Stimulated activated naive CD8-positive, alpha-beta T cell treated with anti-CD3 and anti-CD28 coated beads, Interleukin-15, amount 100 ng/mL, for 72 hours (primary cell): ENCODE measurements at regions not wholly inside any gene's neighbourhood (a gene's known extent, or its start where the extent isn't known, plus 50 kb on each side); places are given as distances from the start of the nearest gene placed in this dataset.

Experiments used
- ATAC-seq: fragments of 150-1000 bp; cut with Tn5 transposase; 2 replicates; pipeline ENCODE4 v1.10.0; 2021; ENCODE audit warnings: mild to moderate bottlenecking, moderate library complexity
- DNase-seq, 2 donors: peaks; one replicate each; pipeline ENCODE4 v3.0.0; 2021 to 2022
- H3K27ac Mint-ChIP-seq, 2 donors: one replicate each; pipeline ENCODE4 v1.8.0; 2022; ENCODE audit warnings: mild to moderate bottlenecking in 2 of 2, mixed read lengths in 2 of 2, moderate library complexity in 2 of 2
- H3K27me3 Mint-ChIP-seq: one replicate; pipeline ENCODE4 v1.8.0; 2022; ENCODE audit warnings: mixed read lengths
- H3K4me1 Mint-ChIP-seq: one replicate; pipeline ENCODE4 v1.8.0; 2022; ENCODE audit warnings: mild to moderate bottlenecking, mixed read lengths
- H3K4me3 Mint-ChIP-seq, 2 donors: one replicate each; pipeline ENCODE4 v1.8.0; 2022; ENCODE audit warnings: mild to moderate bottlenecking in 2 of 2, mixed read lengths in 2 of 2, moderate library complexity in 1 of 2
- H3K9me3 Mint-ChIP-seq, 2 donors: one replicate each; pipeline ENCODE4 v1.8.0; 2022; ENCODE audit warnings: mixed read lengths in 2 of 2

- Mint-ChIP-seq H3K27ac (no peak overlapping the region), H3K9me3 (peaks cover 0 to 10% of the 10 kb centered on the region in 2 donors), H3K4me1 (no peaks in the 10 kb centered on the region), H3K27me3 (peaks cover 20% of the 10 kb centered on the region), H3K4me3 (no peak overlapping the region)
- no peak for ATAC-seq
- no peak for DNase-seq
Measured at GRCh38 chr4:119729835-119730670, 101.4 kb upstream of the PDE5A start.

DNA sequence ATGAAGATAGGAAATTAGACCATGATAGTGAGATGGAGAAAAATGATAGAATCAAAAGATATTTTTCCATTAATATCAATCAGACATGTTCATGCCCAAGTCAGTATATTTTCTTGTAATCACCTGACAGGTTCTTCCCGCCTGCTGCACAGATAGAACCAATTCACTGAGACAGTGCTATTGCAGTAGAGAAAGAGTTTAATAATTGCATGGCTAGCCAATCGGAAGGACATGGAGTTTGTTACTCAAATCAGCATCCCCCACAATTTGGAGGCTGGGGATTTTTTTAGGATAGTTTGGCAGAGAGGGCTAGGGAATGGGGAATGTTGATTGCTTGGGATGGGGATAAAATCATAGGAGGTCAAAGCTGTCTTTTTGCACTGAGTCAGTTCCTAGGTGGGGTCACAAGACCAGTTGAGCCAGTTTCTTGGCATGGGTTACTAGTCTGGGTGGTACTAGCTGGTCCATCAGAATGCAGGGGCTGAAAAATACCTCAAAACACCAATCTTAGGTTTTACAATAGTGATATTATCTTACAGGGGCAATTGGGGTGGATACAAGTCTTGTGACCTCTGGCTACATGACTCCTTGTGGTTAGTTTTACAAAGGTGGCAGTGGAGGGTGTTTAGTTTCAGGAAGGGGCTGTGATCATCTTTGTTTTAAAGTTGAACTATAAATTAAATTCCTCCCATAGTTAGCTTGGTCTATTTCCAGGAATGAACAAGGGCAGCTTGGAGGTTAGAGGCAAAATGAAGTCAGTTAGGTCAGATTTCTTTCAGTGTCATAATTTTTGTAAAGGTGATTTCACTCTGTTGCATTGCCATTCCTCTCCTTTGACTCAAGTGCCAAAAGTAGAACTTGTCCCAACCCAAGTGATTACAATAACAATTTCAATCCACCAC, 100.3 kb upstream of the PDE5A start:
- no peak for ATAC-seq
- no peaks in the 10 kb centered on the region for H3K4me1 Mint-ChIP-seq
- no peak for DNase-seq
- no peak overlapping the region for H3K27ac Mint-ChIP-seq
- H3K4me3 Mint-ChIP-seq, result no peak overlapping the region
- H3K27me3 Mint-ChIP-seq, result peaks cover 9% of the 10 kb centered on the region
- peaks cover 0 to 10% of the 10 kb centered on the region in 2 donors for H3K9me3 Mint-ChIP-seq

DNA sequence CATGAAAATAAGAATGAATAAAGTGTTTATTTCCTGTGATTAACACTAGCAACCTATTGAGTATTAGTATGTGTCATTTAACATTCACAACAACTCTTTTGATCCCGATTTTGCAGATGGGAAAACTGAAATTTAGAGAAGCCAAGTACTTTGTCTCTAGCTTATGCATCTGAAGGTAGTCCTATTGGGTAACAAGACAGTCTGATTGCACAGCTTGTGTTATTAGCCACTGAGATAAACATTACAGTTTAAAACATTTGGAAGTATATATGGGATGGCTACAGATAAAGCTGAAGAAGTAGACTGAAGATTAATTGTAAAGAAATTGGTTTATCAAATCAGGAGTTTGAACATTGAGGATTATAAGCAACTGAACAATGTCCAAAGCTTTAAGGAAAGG, 99.6 kb upstream of the PDE5A start:
- Mint-ChIP-seq H3K27me3 (peaks cover 6% of the 10 kb centered on the region), H3K4me3 (no peak overlapping the region), H3K27ac (no peak overlapping the region)

DNA sequence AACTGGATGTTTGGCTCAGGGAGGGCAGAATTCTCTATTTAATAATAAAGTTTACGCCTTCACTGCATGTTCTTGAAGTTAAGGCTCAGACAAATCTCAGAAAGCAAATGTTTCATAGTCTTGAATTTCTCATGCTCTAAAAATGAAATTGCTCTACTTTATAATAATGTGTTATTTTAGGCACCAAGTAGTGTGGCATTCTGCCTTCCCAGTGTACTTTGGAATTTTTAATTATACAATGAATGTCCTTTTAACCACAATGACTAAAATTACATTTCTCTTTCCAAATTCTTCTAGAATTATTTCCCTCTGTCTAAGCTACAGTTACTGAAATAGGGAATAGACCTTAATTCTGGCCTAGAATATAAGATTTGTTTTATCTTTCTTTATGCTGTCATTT, 97.9 kb upstream of the PDE5A start:
- no peaks in the 10 kb centered on the region for H3K4me1 Mint-ChIP-seq
- no peak for ATAC-seq
- peaks cover 6% of the 10 kb centered on the region for H3K27me3 Mint-ChIP-seq
- H3K27ac Mint-ChIP-seq, result no peak overlapping the region
- peaks cover 0 to 10% of the 10 kb centered on the region in 2 donors for H3K9me3 Mint-ChIP-seq
- no peak for DNase-seq
- no peak overlapping the region for H3K4me3 Mint-ChIP-seq

More for the DNA sequence above, 99.6 kb upstream of the PDE5A start:
- no peak for DNase-seq
- no peak for ATAC-seq
- Mint-ChIP-seq H3K9me3 (peaks cover 0 to 10% of the 10 kb centered on the region in 2 donors), H3K4me1 (no peaks in the 10 kb centered on the region)

DNA sequence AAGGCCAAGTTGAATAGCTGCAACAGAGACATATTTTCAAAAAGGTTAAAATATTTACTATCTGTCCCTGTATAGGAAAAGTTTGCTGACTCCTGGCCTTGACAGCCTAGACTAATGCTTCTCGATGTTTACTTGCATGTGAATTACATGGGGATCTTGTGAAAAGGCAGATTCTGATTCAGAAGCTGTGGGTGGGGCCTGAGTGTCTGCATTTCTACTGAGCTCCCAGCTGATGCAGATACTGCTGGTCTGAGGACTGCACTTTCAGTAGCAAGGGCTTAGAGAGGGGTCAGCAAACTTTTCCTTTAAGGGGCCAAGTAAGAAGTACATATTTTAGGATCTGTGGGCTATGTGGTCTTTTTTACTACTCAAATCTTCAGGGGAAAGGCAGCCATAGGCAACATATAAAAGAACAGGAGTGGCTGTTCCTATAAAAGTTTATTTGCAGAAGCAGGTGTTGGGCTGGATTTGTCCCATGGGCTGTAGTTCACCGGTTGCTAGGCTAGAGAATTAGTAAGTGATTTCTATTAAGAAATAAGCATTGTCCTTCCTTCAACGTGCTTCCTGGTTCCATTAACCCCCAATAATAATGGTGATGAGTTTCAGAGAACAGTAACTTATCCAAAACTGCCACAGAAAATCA, 97.2 kb upstream of the PDE5A start:
- no peaks in the 10 kb centered on the region for H3K4me1 Mint-ChIP-seq
- ATAC-seq (no peak), DNase-seq (no peak)
- H3K4me3 Mint-ChIP-seq, result no peak overlapping the region
- H3K9me3 Mint-ChIP-seq, result peaks cover 0 to 10% of the 10 kb centered on the region in 2 donors
- H3K27ac Mint-ChIP-seq, result no peak overlapping the region
- peaks cover 6% of the 10 kb centered on the region for H3K27me3 Mint-ChIP-seq

DNA sequence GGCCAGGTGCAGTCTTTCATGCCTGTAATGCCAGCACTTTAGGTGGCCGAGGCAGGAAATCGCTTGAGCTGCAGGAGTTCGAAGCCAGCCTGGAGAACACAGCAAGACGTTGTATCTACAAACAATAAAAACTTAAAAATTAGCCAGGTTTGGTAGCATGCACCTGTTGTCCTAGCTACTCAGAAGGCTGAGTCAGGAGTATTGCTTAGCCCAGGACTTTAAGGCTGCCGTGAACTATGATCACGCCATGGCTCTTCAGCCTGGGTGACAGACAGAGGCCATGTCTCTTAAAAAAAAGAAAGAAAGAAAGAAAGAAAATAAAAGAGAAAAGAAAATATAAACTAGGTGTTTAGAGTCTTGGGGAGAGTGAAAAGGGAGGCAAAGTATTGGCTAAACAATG, 96.4 kb upstream of the PDE5A start:
- no peak for DNase-seq
- Mint-ChIP-seq H3K4me3 (no peak overlapping the region), H3K27ac (no peak overlapping the region), H3K4me1 (no peaks in the 10 kb centered on the region), H3K9me3 (peaks cover 0 to 18% of the 10 kb centered on the region in 2 donors), H3K27me3 (peaks cover 6% of the 10 kb centered on the region)
- no peak for ATAC-seq

DNA sequence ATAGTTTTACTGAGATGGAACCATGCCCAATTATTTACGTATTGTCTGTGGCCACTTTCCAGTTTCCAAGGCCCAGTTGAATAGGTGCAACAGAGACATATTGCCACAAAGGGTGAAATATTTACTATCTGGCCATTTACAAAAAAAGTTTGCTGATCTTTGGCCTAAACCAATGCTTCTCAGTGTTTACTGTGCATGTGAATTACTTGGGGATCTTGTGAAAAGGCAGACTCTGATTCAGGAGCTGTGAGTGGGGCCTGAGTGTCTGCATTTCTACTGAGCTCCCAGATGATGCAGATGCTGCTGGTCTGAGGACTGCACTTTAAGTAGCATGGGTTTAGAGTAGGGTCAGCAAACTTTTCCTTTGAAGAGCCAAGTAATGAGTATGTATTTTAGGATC, 94.1 kb upstream of the PDE5A start:
- Mint-ChIP-seq H3K4me3 (no peak overlapping the region), H3K27me3 (no peaks in the 10 kb centered on the region), H3K4me1 (no peaks in the 10 kb centered on the region), H3K27ac (no peak overlapping the region), H3K9me3 (peaks cover 12 to 29% of the 10 kb centered on the region in 2 donors)
- DNase-seq (no peak), ATAC-seq (no peak)

DNA sequence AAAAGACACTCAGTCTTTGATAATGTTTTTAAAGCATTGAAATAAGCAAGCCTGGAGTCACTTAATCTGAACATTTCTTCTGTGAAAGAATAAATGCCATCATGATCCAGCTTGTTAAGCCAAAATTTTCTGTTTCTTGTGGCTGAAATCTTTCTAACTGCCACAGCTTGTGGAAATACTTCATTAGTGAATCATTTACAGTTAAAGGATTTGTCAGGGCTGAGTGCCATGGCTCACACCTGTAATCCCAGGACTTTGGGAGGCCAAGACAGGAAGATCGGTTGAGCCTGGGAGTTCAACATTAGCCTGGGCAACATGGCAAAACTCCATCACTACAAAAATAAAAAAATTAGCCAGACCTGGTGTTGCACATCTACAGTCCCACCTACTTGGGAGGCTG, 93.3 kb upstream of the PDE5A start:
- no peak overlapping the region for H3K4me3 Mint-ChIP-seq
- no peak for ATAC-seq
- H3K9me3 Mint-ChIP-seq, result peaks cover 16 to 35% of the 10 kb centered on the region in 2 donors
- H3K27me3 Mint-ChIP-seq, result no peaks in the 10 kb centered on the region
- DNase-seq, result no peak
- no peaks in the 10 kb centered on the region for H3K4me1 Mint-ChIP-seq
- no peak overlapping the region for H3K27ac Mint-ChIP-seq

- Mint-ChIP-seq H3K27ac (no peak overlapping the region), H3K9me3 (peaks cover 40 to 70% of the 10 kb centered on the region in 2 donors)
- ATAC-seq, result no peak
Measured at GRCh38 chr4:119715490-119716445, 87.2 kb upstream of the PDE5A start.

DNA sequence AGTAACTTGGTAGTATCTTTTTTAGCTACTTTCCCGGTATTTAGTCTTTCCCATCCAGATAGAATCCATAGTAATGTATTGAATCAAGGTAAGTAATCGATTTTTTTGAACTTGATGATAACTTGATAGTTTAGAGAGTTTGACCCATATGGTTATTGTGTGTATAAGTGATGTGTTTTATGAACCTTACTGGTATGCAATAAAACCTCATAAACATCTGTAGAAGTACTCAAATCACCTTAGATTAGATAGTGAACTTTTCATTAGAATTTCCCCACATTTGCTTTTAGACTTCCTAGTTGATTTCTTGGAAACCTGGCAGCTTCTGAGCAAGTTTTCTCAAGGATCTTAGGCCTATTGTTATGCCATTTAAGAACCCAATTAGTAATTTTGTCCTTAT, 80.8 kb upstream of the PDE5A start:
- ATAC-seq, result no peak
- no peaks in the 10 kb centered on the region for H3K4me1 Mint-ChIP-seq
- peaks cover 15% of the 10 kb centered on the region for H3K27me3 Mint-ChIP-seq
- peaks cover 8 to 15% of the 10 kb centered on the region in 2 donors for H3K9me3 Mint-ChIP-seq
- no peak for DNase-seq
- no peak overlapping the region for H3K27ac Mint-ChIP-seq
- no peak overlapping the region for H3K4me3 Mint-ChIP-seq

More at GRCh38 chr4:119715490-119716445, 87.2 kb upstream of the PDE5A start:
- DNase-seq, result no peak
- Mint-ChIP-seq H3K27me3 (peaks cover 15% of the 10 kb centered on the region), H3K4me1 (no peaks in the 10 kb centered on the region), H3K4me3 (no peak overlapping the region)

DNA sequence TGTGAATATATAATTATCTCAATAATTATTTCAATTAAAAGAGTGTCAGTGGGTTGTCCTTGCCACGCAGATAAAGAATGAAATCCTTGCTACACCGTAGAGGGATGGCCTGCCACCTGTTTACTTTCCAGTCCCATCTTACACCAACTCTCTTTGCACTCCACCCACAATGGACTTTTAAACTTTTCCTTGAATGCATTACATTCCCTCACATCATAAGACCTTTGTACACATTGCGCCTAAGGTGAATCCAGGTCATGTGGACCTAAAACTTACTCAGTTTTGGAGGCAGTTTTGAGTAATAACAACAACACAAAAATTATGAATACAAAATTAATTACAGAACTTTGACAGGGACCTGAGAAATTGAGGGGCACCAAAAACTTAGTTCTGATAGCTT, 78.7 kb upstream of the PDE5A start:
- Mint-ChIP-seq H3K27me3 (peaks cover 14% of the 10 kb centered on the region), H3K9me3 (peaks cover 8 to 9% of the 10 kb centered on the region in 2 donors), H3K4me1 (no peaks in the 10 kb centered on the region), H3K4me3 (no peak overlapping the region), H3K27ac (no peak overlapping the region)
- DNase-seq, result no peak
- ATAC-seq, result no peak

GRCh38 chr4:119706804-119707203, 78.2 kb upstream of the PDE5A start:
- peaks cover 9% of the 10 kb centered on the region for H3K27me3 Mint-ChIP-seq
- H3K4me3 Mint-ChIP-seq, result no peak overlapping the region
- no peak for ATAC-seq
- no peak for DNase-seq
- no peak overlapping the region for H3K27ac Mint-ChIP-seq
- H3K4me1 Mint-ChIP-seq, result no peaks in the 10 kb centered on the region
- H3K9me3 Mint-ChIP-seq, result peaks cover 7 to 9% of the 10 kb centered on the region in 2 donors

GRCh38 chr4:119697887-119698393, 69.3 kb upstream of the PDE5A start:
- no peak for ATAC-seq

DNA sequence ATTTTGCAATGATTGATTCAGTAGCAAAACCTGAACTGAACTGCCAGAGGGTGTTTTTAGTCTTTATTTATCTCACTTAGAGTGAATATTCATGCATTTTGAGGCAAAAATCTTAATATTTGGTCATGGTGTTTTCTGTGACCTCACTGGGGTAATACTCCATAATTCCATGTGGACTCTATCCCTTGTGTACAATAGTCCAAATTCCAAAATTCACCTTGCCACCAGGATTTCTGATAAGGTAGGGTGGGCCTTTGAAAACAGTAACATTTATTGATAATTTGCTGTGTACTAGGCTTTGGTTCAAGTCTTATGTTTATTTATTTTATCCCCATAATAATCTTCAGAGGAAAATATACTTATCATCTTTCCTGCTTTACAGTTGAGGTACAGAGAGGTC, 68.4 kb upstream of the PDE5A start:
- H3K27me3 Mint-ChIP-seq, result peaks cover 25% of the 10 kb centered on the region
- no peak for DNase-seq
- H3K4me1 Mint-ChIP-seq, result no peaks in the 10 kb centered on the region
- H3K27ac Mint-ChIP-seq, result no peak overlapping the region
- ATAC-seq, result no peak
- H3K4me3 Mint-ChIP-seq, result no peak overlapping the region
- H3K9me3 Mint-ChIP-seq, result no peaks in the 10 kb centered on the region

More at GRCh38 chr4:119697887-119698393, 69.3 kb upstream of the PDE5A start:
- Mint-ChIP-seq H3K9me3 (no peaks in the 10 kb centered on the region), H3K4me3 (no peak overlapping the region), H3K4me1 (no peaks in the 10 kb centered on the region), H3K27ac (no peak overlapping the region), H3K27me3 (peaks cover 25% of the 10 kb centered on the region)
- DNase-seq, result no peak
